SHP77 (cell line): ENCODE measurements at regions not wholly inside any gene's neighbourhood (a gene's known extent, or its start where the extent isn't known, plus 50 kb on each side); places are given as distances from the start of the nearest gene placed in this dataset.
"Not testable (repeated sequence)": the region's sequence is repeated elsewhere in the genome, so short reads cannot be mapped to it uniquely, and the experiment has no call there.

ENCODE experiments used
- DNase-seq, 2 experiments: peaks; one replicate each; lab custom pipeline; 2025; lab: John Stamatoyannopoulos, UW

GRCh38 chr1:101122452-101123166 lies 97.0 kb upstream of the DPH5 start:
- DNase-seq: no peak

- DNase-seq: no peak
These were observed 96.4 kb upstream of the DPH5 start for GRCh38 chr1:101121975-101122374.

DNA sequence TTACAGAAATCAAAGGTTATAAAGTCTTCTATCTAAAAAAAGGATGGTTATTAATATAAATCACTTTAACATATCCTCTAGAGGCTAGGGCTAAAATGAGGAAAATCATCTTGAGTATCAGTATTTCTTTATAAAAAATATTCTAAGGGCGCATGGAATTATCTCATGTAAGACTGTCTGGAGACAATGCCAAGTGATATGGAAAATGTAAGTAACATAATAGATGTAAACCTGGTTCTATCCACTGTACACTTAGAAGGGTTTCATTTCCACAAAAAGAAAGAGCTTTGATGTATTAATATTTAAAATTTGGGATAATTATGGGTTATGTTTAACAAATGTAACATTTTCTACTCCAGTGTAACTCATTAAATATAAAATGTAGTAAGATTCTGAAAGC lies 95.9 kb upstream of the DPH5 start:
- DNase-seq: no peak

DNA sequence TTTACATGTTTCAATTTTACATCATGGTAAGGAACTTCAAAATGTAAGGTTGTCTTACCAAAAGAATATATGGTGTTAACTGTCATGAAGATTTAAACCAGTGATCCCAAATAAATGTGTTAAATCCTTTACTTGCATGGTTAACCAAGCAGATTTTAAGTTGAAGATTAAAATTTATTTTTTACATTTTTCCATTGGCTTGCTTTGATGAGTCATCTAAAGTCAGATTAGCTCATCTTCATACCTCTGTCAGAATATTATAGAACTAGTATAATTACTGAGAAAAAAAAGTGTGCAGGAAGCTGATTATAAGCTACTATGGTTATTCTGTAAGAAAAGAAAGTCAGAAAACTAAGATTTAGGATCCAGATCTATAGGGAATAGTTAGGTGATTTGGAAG lies 95.3 kb upstream of the DPH5 start:
- DNase-seq: no peak

GRCh38 chr1:101119289-101119688 lies 93.7 kb upstream of the DPH5 start:
- DNase-seq: no peak

- no peak for DNase-seq
These were observed 90.4 kb upstream of the DPH5 start for GRCh38 chr1:101116006-101116405.

- no peak for DNase-seq
These were observed 89.5 kb upstream of the DPH5 start for GRCh38 chr1:101115112-101115511.

DNA sequence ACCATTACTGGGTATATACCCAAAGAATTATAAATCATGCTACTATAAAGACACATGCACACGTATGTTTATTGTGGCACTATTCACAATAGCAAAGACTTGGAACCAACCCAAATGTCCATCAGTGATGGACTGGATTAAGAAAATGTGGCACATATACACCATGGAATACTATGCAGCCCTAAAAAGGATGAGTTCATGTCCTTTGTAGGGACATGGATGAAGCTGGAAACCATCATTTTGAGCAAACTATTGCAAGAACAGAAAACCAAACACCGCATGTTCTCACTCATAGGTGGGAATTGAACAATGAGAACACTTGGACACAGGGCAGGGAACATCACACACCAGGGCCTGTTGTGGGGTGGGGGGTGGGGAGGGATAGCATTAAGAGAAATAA lies 88.5 kb upstream of the DPH5 start:
- DNase-seq: not testable (repeated sequence)

- DNase-seq: no peak
These were observed 86.6 kb upstream of the DPH5 start for GRCh38 chr1:101112051-101112780.

DNA sequence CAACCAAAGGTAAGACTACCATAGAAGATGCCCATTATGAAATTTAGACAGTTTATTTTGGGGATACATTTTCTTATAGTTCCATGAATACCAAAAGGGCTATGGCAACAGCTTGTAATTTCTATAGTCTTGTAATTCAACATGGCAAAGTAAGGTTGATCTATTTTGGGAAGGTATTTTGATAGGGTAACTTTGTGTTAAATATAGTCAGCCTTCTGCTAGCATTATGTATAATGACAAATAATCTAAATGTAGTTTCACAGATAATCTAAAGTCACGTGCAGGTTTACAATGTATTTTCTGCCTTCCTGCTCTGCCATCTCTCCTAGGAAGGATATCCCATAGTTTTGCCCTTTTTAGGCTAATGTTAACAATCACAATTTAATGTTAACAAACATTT lies 85.9 kb upstream of the DPH5 start:
- DNase-seq: no peak

GRCh38 chr1:101109791-101110190 lies 84.2 kb upstream of the DPH5 start:
- DNase-seq: no peak

GRCh38 chr1:101108111-101108500 lies 82.5 kb upstream of the DPH5 start:
- DNase-seq: no peak

- DNase-seq: no peak
These were observed 82.0 kb upstream of the DPH5 start for GRCh38 chr1:101107496-101108110.

- no peak for DNase-seq
These were observed 80.3 kb upstream of the DPH5 start for GRCh38 chr1:101105877-101106276.

GRCh38 chr1:101102426-101103156 lies 77.0 kb upstream of the DPH5 start:
- no peak for DNase-seq

- no peak for DNase-seq
These were observed 75.8 kb upstream of the DPH5 start for GRCh38 chr1:101101360-101101759.

DNA sequence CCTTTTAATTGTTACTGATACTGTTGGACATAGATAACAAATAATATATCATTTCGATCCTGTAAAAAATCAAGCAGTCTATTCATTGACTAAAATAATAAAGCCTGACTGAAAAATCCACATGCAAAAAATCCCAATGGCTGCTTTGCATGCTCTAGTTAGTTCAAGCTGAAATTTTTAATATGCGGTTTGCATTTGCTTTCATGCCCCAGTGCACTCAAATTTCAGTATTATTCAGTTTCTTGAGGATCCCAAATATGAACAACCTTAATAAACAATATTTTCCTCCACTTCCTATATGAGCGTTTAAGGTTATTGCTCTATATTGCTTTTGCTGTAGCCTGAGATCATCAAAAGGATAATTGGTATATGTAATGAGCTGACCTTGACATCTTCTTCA lies 75.1 kb upstream of the DPH5 start:
- DNase-seq: no peak

- no peak for DNase-seq
These were observed 73.3 kb upstream of the DPH5 start for GRCh38 chr1:101098907-101099306.

- DNase-seq: no peak
These were observed 72.7 kb upstream of the DPH5 start for GRCh38 chr1:101098327-101098726.

DNA sequence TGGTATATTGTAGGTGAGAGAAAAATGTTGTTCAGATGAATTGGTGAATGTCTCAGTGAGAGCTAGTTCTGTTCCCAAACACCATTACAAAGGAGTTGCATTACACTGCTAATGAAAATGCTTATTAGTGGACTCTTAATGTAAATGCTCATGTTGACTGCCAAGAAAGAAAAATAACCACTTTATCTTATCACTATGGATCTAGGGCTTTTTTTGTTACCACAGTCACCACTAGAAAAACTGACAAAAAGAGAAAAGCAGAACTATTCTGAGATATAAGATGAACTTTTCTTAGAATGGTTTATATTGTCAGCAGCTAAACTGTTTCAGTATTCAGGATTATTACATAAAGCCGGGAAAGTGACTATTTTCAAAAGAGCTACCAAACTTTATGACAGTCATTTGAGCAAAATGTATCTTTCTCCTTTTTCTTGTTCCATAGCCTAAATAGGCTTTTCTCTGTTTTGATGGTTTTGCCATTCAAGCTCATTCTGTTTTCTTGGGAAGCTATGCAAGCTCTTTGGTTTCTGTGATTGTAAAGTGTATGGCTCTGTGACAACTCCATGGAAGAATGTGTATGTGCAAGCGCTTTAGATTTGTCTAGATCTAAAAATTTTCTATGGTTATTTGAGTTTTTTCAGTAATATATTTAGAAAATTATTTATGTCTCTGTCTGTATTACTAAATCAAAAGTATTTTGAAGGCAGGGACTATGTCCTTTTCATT lies 64.2 kb upstream of the DPH5 start:
- DNase-seq: no peak

- DNase-seq: no peak
These were observed 62.8 kb upstream of the DPH5 start for GRCh38 chr1:101088431-101088830.

DNA sequence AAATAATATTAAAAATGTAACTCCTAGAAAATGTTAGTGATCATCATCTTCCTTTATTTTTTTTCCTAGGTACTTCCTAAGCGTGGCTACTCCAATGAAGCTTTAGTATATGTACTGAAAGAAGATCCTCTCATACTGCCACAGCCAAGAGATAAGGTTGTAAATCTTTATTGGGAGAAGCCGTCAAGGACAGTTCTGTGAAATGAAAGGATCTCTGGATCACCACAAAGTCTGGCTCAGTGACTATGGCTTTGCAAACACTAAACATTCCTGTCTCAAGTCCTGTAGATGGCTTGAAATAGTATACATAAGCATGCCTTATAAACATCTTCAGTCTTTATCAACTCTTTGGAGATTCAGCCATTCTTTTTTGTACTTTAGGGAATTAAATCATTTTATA lies 61.2 kb upstream of the DPH5 start:
- no peak for DNase-seq
